Heart left ventricle (tissue), 13 donors: ENCODE measurements at regions not wholly inside any gene's neighbourhood (a gene's known extent, or its start where the extent isn't known, plus 50 kb on each side); places are given as distances from the start of the nearest gene placed in this dataset.

Experiments used
- POLR2A ChIP-seq, 2 donors: fragments of 450-650 bp; IDR thresholded peaks; one replicate each; pipeline ENCODE4 v1.6.1; 2017; ENCODE audit warnings: antibody characterized with exemption in 2 of 2, mild to moderate bottlenecking in 2 of 2, moderate library complexity in 2 of 2
- TF ChIP-seq, protein P1 (sequence below), 12 donors: fragments of 200-600 bp; sonication (generic) in 4 of 12; IDR thresholded peaks; one replicate each; pipeline versions ENCODE4 v1.5.0 to v1.8.0; 2018 to 2022; ENCODE audit warnings: antibody characterized with exemption in 12 of 12, mild to moderate bottlenecking in 5 of 12
- donor health status: ischemic (EF 13 %, LVEDD 7.1; RV severe dilation, severe dysfunction).
- donor health status: DM: no; HTN: yes; CAD: no.
- donor health status: DM: no; HTN: no; CAD: no.
- donor health status: ischemic (EF 25% LVEDD 6.9; RV normal size, moderate dysfunction).
- donor health status: ischemic (EF 25% LVEDD 5.7; RV mildly dilated, moderate dysfunction).
- donor health status: ischemic (EF 35%, LVEDD 5.7; RV mildly dilated, moderate dysfunction).
- donor health status: nonischemic (EF 11% LVEDD 7.7; RV severe dilation, severe dysfunction).
- donor health status: DM: yes; HTN: yes; CAD: no.
- donor health status: PGD.
- donor health status: ischemic (EF 29% LVEDD 5.4; RV normal size, mild dysfunction).
- donor health status: nonischemic (EF 23%, LVEDD 6.1; RV moderate dilation, normal function).

- TF ChIP-seq, protein P1, sequence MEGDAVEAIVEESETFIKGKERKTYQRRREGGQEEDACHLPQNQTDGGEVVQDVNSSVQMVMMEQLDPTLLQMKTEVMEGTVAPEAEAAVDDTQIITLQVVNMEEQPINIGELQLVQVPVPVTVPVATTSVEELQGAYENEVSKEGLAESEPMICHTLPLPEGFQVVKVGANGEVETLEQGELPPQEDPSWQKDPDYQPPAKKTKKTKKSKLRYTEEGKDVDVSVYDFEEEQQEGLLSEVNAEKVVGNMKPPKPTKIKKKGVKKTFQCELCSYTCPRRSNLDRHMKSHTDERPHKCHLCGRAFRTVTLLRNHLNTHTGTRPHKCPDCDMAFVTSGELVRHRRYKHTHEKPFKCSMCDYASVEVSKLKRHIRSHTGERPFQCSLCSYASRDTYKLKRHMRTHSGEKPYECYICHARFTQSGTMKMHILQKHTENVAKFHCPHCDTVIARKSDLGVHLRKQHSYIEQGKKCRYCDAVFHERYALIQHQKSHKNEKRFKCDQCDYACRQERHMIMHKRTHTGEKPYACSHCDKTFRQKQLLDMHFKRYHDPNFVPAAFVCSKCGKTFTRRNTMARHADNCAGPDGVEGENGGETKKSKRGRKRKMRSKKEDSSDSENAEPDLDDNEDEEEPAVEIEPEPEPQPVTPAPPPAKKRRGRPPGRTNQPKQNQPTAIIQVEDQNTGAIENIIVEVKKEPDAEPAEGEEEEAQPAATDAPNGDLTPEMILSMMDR (IDR thresholded peaks at IDR 0.05) = no peak
- no peak for TF ChIP-seq POLR2A (IDR thresholded peaks at IDR 0.05)
Measured at GRCh38 chr12:83642205-83642604, 955.5 kb downstream of the TMTC2 start.
